ENCODE measurements at regions not wholly inside any gene's neighbourhood (a gene's known extent, or its start where the extent isn't known, plus 50 kb on each side); places are given as distances from the start of the nearest gene placed in this dataset.

DNA sequence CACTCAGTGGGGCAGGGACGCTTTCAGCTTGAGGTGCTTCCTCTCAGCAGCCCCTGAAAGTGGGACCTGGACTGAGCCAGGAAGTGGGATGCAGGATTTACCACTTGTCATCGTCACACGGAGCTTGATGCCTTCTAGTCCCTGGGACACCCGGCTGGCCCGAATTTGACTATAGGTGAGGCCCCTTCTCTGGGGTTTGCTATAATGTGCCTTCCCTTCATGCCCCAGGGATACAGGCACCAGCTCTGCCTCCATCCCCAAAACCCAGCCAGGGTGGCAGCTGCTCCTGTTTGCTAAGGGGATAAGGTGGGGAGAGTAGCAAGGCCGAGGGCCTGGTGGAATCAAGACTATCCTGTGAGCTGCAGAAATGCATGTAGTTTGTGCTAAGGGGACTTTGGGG, 235.0 kb downstream of the GLRX3 start:
- no peak for DNase-seq

DNA sequence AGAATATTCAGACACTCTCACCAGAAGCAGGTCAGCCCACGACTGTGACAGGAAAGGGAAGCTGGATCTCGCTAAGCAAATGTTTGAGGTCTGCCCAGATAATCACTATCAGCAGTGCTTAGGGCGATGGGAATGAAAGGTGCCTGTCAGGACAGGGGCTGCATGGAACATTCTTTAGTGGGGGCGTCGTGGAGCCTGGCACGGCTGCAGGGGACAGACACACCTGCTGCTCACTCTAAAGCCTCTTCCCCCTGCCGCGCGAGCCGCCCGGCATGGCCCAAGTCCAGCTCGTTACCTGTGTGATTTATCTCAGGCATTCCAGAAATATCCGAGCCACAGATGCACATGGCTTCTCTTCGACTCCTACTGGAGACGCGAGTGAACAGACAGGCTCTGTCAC, 235.5 kb downstream of the GLRX3 start:
- no peak for DNase-seq

DNA sequence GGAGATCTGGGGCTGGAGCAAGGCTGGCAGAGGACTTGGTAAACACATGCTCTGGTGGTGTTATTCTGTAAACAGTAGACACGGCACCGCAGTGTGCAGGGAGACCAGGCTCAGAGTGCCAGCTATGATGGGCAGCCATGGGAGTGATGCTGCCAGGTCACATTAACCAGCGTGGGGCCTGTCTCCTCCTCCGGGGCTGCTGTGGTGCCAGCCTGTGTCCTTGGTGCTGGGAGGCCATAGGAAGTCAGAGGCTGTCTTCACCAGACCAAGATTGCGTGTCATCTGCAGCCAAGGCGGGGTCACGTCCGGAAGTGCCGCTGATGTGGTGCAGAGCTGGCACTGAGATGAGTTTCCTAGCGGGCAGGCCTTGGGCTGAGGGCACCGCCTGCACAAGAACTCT, 236.0 kb downstream of the GLRX3 start:
- no peak for DNase-seq

DNA sequence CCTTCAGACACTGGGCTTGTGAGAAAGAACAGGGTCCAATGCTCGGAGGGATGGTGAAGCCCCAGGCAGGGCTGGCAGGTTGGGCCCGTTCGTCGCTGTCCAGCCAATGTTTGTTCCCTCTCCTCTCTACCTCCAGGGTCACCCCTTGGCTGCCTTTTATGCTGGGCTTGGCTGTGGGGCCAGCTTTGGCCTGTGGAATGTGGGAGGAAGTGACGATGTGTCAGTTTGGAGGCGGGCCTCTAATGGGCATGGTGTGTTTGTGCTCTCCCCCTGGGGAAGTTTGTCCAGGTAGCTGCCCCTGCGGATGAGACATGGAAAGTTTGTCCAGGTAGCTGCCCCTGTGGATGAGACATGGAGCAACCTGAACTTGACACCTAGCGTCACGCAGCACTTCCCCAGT, 236.7 kb downstream of the GLRX3 start:
- DNase-seq = no peak

DNA sequence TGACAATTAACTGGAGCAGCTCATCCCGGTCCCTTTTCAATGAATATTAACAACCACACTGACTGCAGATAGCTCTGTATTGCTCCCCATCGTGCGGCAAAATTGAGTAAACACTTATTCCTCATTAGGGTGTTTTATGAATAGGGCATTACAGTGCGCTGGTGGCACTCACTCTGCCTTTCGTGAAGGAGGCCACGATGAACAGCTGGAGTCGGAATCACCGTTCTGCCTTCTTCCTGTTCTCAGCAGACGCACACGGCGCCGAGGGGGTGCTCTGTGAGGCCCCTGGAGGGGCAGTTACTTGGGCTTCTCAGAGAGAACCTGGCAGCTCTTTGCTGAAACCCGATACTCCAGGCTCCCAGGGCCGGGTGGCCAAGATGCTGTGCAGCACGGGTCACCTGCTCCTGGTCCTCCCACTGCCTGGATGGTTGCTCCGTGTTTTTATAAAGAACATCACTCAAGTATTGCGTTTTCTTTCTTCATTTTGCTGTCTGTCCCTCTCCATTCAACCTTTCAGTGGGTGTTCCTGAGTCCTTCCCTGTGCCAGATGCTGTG, 241.9 kb downstream of the GLRX3 start:
- DNase-seq = no peak

DNA sequence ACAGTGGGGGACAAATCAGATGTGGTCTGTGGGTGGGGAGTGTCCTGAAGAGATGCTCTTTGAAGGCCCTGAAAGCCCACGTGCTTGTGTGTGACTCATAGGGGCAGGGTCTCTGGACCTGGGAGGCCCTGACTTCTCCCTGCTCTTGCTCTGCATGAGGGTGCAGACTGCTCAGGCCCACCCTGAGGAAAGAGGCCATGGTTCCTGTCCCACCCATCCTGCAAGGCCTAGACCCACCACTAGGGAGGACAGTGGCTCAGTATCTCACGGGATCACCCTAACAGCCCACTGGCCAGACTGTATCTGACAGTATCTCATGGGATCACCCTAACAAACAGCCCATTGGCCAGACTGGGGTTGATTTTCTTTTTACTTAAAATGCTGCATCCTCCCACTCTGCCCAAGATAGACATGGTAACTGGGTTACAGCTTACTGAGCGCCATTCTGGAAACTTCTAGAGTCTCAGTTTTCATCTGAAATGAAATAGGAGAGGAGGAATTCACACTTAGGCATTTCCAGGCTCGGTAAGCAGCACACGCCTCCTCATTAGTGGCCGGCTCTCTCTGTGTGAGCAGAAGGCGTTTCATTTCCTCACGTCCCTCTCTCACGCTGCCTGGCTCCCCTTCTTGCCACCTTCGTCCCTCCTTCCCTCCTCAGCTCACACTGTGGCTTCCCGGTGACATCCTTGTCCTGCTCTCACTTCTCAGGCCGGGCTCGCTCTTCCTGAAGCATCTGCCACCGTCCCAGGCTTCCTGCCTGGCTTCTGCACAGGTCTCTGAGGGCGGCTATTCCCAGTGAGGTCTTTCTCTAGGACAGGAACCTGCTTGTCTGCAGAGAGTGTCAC, 242.6 kb downstream of the GLRX3 start:
- DNase-seq = no peak

DNA sequence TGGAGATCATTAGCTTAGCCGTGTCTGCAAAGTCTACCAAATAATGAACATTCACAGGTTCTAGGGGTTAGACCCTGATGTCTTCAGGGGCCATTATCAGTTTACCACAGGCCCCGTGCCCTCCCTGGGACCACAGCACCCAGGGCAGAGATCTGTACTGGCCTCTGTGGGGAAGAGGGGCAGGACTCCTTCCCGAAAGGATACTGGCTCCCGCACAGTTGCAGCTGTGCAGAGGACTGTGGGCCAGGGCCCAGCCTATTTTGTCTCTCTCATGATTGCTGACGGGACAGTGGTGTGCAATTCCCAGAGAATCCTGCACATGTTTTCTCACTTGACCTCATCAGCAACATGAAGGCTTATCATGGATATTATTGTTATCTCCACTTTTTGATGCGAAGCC, 243.9 kb downstream of the GLRX3 start:
- DNase-seq = no peak

DNA sequence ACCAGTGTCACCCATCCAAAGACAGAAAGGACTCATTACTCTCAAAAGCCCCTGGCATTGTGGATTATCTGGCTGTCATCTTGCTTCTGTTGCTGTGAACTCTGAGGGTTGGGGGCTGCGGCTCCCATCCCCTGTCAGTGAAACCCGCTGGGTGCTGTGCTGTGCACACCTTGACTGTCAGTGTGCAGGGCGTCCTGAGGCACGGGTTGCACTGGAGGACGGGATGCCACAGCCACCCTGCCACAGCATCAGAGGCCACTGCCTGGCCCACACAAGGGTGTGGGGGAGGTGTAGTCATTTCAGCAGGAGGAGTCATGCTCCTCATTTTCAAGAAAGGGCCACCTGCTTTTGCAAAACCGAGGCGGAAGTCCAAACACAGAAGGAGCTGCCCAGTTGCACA, 245.8 kb downstream of the GLRX3 start:
- DNase-seq = no peak

DNA sequence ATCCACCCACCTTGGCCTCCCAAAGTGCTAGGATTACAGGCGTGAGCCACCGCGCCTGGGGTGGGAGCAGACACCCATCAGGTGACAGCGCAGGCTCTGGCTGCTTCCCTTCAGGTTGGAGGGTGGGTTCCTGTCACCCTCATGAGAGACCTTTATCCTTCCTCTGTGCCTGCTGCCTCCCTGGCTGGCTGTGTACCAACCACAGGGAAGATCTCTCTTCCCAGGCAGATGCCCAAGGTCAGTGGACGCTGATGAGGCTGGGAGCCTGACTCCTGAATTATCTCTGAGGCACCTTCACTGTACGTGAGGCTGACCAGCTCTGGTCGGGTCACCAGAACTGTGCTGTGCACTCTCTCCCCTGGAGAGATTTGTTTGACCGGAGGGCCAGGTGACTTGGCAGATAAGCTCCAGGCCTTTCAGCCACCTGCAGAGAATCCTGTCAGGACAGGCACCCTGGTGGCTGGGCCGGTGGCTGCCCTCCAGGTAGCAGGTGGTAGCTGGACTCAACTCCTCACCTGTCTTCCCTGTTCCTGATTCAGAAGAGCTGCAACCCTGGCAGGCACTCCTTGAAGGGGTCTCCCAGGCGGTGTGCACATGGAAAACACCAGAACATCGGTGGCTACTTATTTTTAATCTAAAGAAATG, 251.9 kb downstream of the GLRX3 start:
- no peak for DNase-seq

DNA sequence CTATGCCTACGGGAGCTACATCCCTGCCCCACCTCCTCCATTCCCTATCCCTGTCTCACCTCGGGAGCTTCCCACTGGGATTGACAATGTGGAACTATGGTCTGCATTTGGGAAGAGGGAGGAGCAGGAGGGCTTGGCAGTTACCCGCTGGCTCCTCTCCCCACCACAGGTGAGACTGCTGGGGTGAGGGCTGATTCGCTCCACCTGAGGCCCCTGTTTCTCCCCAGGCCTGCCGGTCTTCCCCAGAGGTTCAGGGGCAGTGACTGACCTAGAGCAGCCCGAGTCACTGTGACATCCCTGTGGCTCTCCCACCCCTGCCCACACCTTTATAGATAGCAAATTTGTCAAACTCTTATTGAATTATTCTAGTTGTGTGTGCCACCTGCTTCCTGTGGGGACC, 252.6 kb downstream of the GLRX3 start:
- no peak for DNase-seq

DNA sequence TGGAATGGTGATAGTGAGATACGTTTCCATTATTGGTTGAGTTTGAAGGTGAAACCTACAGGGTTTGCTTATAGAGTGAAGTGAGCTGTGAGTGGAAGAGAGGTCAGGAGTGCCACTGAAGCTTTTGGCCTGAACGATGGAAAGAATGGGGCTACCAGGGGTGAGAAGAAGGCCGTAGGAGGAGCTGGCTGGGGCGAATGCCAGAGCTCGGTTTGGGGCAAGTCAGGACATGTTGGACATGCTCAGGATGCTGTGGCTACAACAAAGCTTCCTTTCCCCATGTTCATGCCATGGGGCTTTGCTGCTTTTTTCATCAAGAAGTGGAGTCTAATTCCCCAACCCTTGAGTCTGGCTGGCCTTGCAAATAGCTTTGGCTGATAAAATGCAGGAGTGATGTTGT, 253.7 kb downstream of the GLRX3 start:
- DNase-seq = no peak

DNA sequence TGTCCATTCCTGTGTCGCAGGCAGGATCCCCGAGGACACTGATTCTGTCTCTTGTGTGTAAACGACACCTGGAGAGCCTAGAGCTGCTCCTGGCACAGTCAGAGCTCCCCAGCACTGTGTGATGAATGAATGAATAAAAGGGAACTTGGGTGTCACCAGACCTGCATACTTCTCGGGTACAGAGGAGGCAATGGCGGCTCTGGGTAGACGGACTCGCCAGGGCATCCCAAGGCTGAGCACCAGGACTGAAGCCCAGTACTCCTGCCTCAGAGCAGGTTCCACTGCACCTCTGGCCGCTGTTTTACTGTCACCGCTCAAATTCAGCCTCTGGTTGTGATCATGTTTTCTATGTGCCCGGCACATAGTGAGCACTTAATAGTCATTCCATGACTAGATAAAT, 255.8 kb downstream of the GLRX3 start:
- no peak for DNase-seq

DNA sequence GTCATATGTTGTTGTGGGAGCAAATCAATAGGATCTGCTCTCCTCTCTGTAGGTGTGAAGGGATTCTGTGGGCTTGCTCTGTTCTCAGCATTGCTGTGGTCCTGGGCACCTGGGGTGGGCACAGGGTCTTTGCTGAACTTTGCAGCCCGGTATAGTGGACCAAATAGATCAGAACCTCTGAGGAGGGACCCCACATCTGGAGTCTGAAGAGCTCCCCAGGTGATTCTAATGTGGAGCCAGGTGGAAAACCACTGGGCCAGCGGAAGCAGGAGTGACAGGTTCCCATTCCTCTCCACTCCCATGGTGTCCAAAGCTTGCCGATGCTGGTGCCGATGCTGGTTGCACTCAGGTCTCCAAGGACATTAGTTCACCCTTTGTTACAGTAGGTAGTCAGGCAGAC, 257.2 kb downstream of the GLRX3 start:
- no peak for DNase-seq

DNA sequence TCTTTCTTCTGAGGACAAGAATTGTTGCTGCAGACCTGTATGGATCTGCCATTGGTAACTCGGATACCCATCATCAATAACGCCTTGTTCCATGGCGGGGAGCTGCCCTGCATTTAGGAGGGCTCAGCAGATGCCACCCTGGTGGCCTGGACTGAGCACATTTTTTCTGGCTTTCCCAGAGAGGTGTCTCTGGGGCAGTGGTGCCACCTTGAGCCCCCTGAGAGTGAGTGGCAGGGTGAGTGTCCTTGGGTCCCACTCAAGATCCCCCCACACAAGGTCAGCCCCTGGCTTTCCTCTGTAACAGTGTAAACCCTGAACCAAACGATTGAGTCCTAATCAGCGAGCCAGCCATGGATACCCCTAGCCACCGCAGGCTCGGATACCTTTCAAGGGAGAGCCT, 258.6 kb downstream of the GLRX3 start:
- no peak for DNase-seq

DNA sequence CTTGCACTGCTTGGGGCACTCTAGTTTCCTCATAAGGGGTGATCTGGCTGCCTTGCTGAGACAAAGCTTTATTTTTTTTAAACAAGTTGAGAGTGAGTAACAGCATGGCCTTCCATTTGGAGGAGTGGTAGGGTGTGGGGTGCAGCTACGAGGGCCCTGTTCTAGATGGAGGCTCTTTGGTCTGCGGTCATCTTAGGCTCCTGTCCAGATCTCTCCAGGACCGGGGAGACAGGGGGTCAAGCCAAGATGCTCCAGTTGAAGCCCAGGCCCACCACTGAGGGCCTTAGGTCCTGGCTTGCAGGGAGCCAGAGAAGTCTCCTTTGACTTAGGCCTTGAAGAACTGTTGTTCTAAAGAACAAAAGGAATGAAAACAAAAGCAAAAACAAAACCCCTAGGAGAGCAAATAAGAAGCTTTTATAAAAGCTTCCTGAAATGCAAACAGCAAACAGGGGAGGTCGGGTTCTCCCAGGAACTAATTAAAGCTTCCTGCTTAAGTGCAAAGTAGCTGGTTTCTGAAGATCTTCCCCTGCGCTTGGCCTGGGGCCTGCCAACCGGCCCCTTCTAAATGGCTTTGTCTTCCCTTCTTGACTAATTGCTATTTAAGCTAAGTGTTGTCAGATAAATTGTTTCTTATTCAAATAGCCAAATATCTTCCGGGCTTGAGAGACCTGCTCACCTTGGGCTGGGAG, 259.2 kb downstream of the GLRX3 start:
- DNase-seq = no peak

DNA sequence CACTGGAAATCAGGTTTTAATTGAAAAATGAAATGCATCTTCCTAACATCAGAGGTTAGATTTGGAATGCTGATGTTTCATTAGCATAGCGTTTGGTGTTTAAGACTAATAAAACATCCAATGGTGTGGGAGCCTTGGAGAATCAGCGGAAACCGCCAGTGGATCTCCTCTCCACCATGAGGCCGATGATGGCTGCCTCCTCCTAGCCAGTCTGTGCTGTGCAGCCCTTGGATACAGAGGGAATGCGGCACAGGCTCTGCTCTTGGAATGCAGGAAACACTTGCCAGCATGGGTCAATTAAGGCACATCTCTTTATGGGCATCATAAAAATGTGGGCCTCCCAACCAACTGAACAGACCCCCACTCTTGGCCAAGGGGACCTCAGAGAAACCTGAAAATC, 259.9 kb downstream of the GLRX3 start:
- no peak for DNase-seq

DNA sequence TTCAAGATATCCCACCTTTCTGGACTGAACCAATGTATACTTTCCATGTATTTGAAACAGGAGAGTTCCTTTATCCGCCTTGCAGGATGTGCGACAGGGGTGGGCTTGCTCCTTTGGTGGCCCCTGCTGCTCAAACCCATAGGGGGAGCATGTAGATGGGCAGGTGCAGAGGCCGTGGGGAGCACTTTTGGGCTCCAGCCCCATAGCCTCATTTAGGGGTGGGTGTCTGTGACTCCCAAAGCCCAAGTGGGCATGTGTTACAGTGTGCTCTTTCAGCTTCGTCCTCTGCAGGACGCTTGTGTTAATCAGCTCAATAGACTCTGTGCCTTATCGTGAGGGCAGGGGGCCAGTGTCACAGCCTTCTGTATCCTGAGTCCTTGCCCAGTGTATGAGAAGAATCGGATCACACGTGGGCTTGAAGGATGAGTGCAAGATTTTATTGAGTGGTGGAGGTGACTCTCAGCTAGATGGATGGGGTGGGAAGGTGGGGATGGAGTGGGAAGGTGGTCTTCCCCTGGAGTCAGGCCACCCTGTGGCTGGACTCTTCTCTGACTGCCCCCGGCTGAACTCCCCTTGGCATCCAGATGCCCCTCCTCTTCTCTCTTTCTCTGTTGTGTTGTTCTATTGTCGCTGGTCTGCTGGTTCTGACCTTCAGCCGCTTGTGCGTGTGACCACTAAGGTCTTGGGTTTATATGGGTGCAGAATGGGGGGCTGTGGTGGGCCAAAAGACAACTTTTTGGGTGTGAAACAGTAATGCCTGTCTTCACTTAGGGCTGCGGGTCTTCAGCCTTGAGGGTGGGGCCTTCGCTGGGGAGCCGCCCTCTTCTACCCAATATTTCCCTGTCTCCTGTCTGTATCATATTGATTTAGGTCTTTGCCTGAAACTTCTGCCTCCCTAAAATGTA, 262.2 kb downstream of the GLRX3 start:
- DNase-seq = no peak

DNA sequence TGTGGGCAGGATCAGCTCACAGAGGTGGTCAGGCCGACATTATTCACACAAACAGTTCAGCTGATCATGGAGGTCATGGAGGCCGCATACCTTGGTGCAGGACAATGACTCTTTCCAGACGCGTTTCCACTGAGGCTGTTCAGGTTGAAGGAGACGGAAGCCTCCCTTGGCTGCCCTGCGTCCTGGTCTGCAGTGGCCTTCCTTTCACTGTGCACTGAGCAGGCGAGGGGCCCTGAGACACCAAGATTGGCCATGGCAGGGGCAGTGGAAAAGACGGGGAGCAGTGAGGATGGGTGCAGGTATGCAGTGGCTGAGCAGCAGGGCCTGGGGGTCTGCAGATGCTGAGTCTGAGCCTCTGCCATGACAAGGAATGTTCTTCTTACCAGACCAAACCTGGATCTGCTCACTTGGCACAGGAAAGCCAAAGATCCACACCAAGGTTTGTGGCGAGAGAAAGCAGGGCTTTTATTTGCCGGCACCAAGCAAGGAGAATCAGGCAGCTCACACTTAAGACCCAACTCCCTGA, 263.3 kb downstream of the GLRX3 start:
- no peak for DNase-seq

DNA sequence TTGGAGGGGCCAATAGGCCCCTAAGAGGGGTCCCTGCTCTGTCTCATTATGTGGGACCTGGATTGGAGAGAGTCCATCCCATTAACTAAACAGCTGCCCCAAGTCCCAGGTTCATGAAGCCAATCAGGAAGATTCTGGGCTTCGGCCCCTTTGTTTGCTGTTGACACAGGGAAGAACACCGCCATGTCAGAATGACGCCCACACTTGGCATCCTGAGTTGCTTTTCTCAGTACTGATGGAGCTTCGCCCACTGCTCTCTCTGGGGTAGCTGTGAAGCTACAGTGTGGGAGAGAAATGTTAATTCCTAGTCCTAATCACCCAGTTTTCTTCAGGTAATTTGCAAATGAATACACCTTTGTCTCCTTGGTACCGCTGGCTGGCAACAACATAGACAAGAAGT, 264.7 kb downstream of the GLRX3 start:
- DNase-seq = no peak

DNA sequence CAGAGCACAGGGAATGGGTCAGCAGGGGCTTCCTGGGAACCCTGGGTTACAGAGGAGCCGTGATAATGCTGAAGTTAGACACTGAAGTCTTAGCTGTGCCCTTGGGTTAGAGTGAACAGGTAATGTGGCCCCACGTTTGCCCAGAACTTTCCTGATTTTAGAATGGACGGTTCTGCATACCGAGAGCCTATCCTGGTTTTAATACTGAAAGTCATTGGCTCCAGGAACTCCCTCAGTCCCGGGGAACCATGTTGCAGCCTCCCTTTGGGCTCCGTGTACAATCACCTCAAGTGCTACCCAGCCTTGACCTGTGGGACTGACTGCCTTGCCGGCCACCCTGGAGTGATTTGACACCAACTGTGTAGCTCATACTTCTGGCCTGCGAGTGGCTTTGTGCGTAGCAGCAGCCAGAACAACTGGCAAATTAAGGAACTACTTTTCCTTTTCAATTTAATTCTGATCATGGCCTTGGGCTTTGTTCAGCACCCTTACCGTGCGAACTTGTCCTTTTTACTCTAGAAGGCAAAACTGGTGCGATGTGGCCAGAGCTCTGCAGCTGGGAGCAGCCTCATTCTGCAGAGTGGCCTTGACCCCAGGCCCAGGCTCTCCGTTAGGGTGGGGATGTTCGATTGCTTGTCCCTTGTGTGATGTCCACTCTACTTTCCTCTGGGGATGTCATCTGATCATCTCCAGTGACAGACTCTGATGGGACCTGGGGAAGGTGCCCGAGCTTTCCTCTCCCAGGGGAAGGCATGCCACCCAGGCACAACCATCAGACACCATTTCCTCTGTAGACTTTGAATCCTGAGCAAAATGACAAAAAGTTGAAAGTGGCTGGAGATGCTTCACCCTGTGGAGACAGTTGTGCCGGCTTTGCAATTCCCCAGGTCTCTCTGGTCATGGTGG, 265.9 kb downstream of the GLRX3 start:
- DNase-seq = no peak
